Liver (tissue), 3 donors: ENCODE measurements at regions not wholly inside any gene's neighbourhood (a gene's known extent, or its start where the extent isn't known, plus 50 kb on each side); places are given as distances from the start of the nearest gene placed in this dataset.

Source experiments
- ATF3 ChIP-seq: IDR thresholded peaks from 2 replicates; pipeline ENCODE4 v1.6.1; 2016; ENCODE audit warnings: antibody characterized with exemption
- CTCF ChIP-seq: fragments of 150-350 bp; IDR thresholded peaks from 2 replicates; pipeline ENCODE4 v1.5.1; 2017; ENCODE audit warnings: improper control_type of control experiment, low read depth, low read length; ENCODE audit not compliant: missing input control
- GABPA ChIP-seq, 2 donors: IDR thresholded peaks in 1 of 2; conservative IDR thresholded peaks in 1 of 2; 2 replicates each; pipeline ENCODE4 v1.6.1; 2016; ENCODE audit warnings: antibody characterized with exemption in 2 of 2, mild to moderate bottlenecking in 1 of 2, moderate library complexity in 1 of 2
- JUND ChIP-seq, 2 donors: IDR thresholded peaks; 2 replicates each; pipeline ENCODE4 v1.6.1; 2016; ENCODE audit warnings: antibody characterized with exemption in 2 of 2
- MAX ChIP-seq: IDR thresholded peaks from 2 replicates; pipeline ENCODE4 v1.6.1; 2016; ENCODE audit warnings: antibody characterized with exemption
- NR2F2 ChIP-seq: IDR thresholded peaks from 2 replicates; pipeline ENCODE4 v1.6.1; 2016; ENCODE audit warnings: antibody characterized with exemption
- RAD21 ChIP-seq, 2 donors: IDR thresholded peaks; 2 replicates each; pipeline ENCODE4 v1.6.1; 2016; ENCODE audit warnings: antibody characterized with exemption in 2 of 2, mild to moderate bottlenecking in 2 of 2
- SP1 ChIP-seq: IDR thresholded peaks from 2 replicates; pipeline ENCODE4 v1.6.1; 2018; ENCODE audit warnings: antibody characterized with exemption, mild to moderate bottlenecking
- TAF1 ChIP-seq: conservative IDR thresholded peaks from 2 replicates; pipeline ENCODE4 v1.6.1; 2016; ENCODE audit warnings: antibody characterized with exemption, mild to moderate bottlenecking
- TF ChIP-seq, protein P1 (sequence below): IDR thresholded peaks from 2 replicates; pipeline ENCODE4 v1.6.1; 2016; ENCODE audit warnings: antibody characterized with exemption, mild to moderate bottlenecking
- donor health status: healthy.
- donor health status: healthy.

- TF ChIP-seq CTCF (no peak), NR2F2 (peak; percentile 27), GABPA (IDR thresholded peaks at IDR 0.05 in 1 of 2, conservative IDR thresholded peaks at IDR 0.05 in 1 of 2) (no peak), TAF1 (no peak), MAX (no peak), SP1 (no peak), JUND (IDR thresholded peaks at IDR 0.05) (no peak), RAD21 (IDR thresholded peaks at IDR 0.05) (no peak), ATF3 (no peak)
- TF ChIP-seq, protein P1, sequence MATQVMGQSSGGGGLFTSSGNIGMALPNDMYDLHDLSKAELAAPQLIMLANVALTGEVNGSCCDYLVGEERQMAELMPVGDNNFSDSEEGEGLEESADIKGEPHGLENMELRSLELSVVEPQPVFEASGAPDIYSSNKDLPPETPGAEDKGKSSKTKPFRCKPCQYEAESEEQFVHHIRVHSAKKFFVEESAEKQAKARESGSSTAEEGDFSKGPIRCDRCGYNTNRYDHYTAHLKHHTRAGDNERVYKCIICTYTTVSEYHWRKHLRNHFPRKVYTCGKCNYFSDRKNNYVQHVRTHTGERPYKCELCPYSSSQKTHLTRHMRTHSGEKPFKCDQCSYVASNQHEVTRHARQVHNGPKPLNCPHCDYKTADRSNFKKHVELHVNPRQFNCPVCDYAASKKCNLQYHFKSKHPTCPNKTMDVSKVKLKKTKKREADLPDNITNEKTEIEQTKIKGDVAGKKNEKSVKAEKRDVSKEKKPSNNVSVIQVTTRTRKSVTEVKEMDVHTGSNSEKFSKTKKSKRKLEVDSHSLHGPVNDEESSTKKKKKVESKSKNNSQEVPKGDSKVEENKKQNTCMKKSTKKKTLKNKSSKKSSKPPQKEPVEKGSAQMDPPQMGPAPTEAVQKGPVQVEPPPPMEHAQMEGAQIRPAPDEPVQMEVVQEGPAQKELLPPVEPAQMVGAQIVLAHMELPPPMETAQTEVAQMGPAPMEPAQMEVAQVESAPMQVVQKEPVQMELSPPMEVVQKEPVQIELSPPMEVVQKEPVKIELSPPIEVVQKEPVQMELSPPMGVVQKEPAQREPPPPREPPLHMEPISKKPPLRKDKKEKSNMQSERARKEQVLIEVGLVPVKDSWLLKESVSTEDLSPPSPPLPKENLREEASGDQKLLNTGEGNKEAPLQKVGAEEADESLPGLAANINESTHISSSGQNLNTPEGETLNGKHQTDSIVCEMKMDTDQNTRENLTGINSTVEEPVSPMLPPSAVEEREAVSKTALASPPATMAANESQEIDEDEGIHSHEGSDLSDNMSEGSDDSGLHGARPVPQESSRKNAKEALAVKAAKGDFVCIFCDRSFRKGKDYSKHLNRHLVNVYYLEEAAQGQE = peak; percentile 18
These were observed 170.9 kb downstream of the SCP2D1 start for GRCh38 chr20:18984238-18985200.
